ENCODE measurements at regions not wholly inside any gene's neighbourhood (a gene's known extent, or its start where the extent isn't known, plus 50 kb on each side); places are given as distances from the start of the nearest gene placed in this dataset.

DNA sequence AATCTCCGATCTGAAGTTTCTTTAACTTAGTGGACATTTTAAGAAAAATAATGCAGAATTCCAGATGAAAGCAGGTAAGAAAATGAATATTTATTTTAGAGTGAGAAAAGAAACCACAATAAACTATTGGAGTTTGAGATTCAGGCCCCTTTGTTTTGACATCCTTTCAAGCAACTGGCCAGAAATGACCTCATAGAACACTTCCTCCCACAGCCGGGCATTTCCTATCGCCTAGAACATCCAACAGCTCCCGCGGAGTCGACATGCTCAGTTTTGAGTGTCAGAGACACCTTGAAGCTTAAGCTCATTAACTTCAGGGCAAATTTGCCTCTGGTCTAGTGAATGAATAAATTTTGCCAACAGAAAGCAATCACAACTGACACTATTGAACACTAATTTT, 369.2 kb downstream of the TLE4 start:
- TF ChIP-seq, protein P1, sequence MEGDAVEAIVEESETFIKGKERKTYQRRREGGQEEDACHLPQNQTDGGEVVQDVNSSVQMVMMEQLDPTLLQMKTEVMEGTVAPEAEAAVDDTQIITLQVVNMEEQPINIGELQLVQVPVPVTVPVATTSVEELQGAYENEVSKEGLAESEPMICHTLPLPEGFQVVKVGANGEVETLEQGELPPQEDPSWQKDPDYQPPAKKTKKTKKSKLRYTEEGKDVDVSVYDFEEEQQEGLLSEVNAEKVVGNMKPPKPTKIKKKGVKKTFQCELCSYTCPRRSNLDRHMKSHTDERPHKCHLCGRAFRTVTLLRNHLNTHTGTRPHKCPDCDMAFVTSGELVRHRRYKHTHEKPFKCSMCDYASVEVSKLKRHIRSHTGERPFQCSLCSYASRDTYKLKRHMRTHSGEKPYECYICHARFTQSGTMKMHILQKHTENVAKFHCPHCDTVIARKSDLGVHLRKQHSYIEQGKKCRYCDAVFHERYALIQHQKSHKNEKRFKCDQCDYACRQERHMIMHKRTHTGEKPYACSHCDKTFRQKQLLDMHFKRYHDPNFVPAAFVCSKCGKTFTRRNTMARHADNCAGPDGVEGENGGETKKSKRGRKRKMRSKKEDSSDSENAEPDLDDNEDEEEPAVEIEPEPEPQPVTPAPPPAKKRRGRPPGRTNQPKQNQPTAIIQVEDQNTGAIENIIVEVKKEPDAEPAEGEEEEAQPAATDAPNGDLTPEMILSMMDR (IDR thresholded peaks at IDR 0.05 in 4 of 5, conservative IDR thresholded peaks at IDR 0.05 in 1 of 5), result no peak
- no peak for TF ChIP-seq POLR2A (IDR thresholded peaks at IDR 0.05)
